Fibroblast of lung (primary cell): ENCODE measurements at regions not wholly inside any gene's neighbourhood (a gene's known extent, or its start where the extent isn't known, plus 50 kb on each side); places are given as distances from the start of the nearest gene placed in this dataset.

Source experiments
- DNase-seq, 2 donors: peaks; one replicate each; pipeline versions ENCODE4 v3.0.0 to v3.0.0-alpha.2; 2010; ENCODE audit warnings: low read depth in 2 of 2
- H2AFZ ChIP-seq: 2 replicates; pipeline ENCODE4 v1.5.1; 2012; ENCODE audit warnings: low read length, control low read depth, inconsistent platforms
- H3K27ac ChIP-seq: 2 replicates; pipeline ENCODE4 v1.5.1; 2011; ENCODE audit warnings: low read length, control low read depth; ENCODE audit not compliant: insufficient read depth
- H3K27me3 ChIP-seq: 2 replicates; pipeline ENCODE4 v1.5.1; 2011; ENCODE audit warnings: mild to moderate bottlenecking, low read length; ENCODE audit not compliant: control insufficient read depth, insufficient read depth
- H3K36me3 ChIP-seq: 2 replicates; pipeline ENCODE4 v1.5.1; 2011; ENCODE audit warnings: low read length; ENCODE audit not compliant: control insufficient read depth, insufficient read depth
- H3K4me1 ChIP-seq: 2 replicates; pipeline ENCODE4 v1.5.1; 2011; ENCODE audit warnings: low read length; ENCODE audit not compliant: control insufficient read depth, insufficient read depth; ENCODE audit errors: extremely low read depth
- H3K4me2 ChIP-seq: 2 replicates; pipeline ENCODE4 v1.5.1; 2011; ENCODE audit warnings: low read length, control low read depth; ENCODE audit not compliant: insufficient read depth; ENCODE audit errors: extremely low read depth
- H3K4me3 ChIP-seq, 4 experiments: fragments of 200-600 bp in 1 of 4; sonication (generic) in 1 of 4; replicated peaks in 1 of 4; 2 replicates each; pipeline ENCODE4 v1.5.1; 2011 to 2016; ENCODE audit warnings: low read length in 4 of 4, low read depth in 3 of 4, mild to moderate bottlenecking in 3 of 4, control low read depth in 2 of 4, inconsistent platforms in 1 of 4, mixed read lengths in 1 of 4; ENCODE audit not compliant: insufficient read depth in 1 of 4; ENCODE audit errors: control extremely low read depth in 1 of 4
- H3K79me2 ChIP-seq: 2 replicates; pipeline ENCODE4 v1.5.1; 2012; ENCODE audit warnings: mild to moderate bottlenecking, low read length, inconsistent platforms; ENCODE audit not compliant: control insufficient read depth, insufficient read depth
- H3K9ac ChIP-seq: 2 replicates; pipeline ENCODE4 v1.5.1; 2011; ENCODE audit warnings: mild to moderate bottlenecking, low read length, control low read depth; ENCODE audit not compliant: insufficient read depth
- H3K9me3 ChIP-seq: 2 replicates; pipeline ENCODE4 v1.5.1; 2012; ENCODE audit warnings: low read depth, low read length; ENCODE audit not compliant: control insufficient read depth, insufficient read depth
- H4K20me1 ChIP-seq: 2 replicates; pipeline ENCODE4 v1.5.1; 2011; ENCODE audit warnings: low read length; ENCODE audit not compliant: control insufficient read depth, insufficient read depth; ENCODE audit errors: extremely low read depth
- EZH2 ChIP-seq: IDR thresholded peaks from 2 replicates; pipeline ENCODE4 v1.5.1; 2012; ENCODE audit warnings: low read length, control low read depth, mild to moderate bottlenecking; ENCODE audit errors: missing control alignments
- TF ChIP-seq, protein P1 (sequence below), 2 donors: IDR thresholded peaks in 1 of 2; conservative IDR thresholded peaks in 1 of 2; 1 replicate in 1 of 2; 2 replicates in 1 of 2; pipeline ENCODE4 v1.5.1; 2011 to 2012; ENCODE audit warnings: low read length in 2 of 2, control low read depth in 1 of 2, inconsistent platforms in 1 of 2, low read depth in 1 of 2, mild to moderate bottlenecking in 1 of 2

DNA sequence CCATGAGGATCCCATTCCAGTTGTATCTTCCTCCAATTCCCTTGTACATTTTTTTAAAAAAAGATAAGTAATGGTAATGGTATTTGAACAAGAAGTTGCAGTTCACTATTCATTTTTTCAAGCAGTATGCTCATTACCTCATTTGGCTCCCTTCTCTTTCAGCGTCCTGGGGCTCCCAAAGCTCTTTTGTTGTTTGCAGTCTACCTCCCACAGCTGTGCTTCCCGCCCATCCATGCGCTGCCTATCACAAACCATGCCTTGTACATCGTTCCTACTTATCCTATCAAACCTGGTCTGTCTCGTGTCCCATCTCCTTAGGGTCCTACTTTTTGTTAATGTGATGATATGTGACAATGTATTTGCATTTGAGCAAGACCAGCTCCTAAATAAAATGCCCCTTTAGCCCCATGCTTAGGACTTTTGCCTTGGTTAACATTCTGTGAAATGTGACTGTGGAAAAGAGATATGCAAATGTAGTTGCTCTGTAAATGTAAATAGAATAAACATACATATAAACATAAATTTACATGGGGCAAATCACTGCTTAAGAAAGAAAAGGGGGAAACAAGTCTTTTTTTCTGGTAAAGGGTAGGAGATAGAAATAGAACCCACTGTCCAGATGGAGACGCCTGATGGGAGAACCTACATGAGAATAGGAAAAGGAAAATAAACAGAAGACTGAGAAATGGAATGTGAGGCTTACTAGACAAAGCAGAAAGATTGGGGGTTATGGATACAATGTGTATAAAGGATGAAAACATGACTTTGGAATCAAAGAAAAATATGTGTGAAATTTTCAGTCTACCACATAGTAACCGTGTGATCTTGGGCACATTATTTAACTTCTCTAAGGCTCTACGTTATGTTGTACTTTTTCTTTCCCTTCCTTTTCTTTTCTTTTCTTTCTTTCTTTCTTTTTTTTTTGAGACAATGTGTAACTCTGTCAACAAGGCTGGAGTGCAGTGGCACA is 59.8 kb upstream of the PLXNA2 start:
- H3K27ac ChIP-seq = no peak overlapping the region
- H2AFZ ChIP-seq = no peak overlapping the region
- no peak overlapping the region for H3K9ac ChIP-seq
- H3K27me3 ChIP-seq = no peaks in the 10 kb centered on the region
- H3K4me1 ChIP-seq = no peaks in the 10 kb centered on the region
- peak in 1 of 2 donors; percentile 2 for DNase-seq
- H3K9me3 ChIP-seq = no peaks in the 10 kb centered on the region
- H3K79me2 ChIP-seq = no peaks in the 10 kb centered on the region
- H3K4me2 ChIP-seq = no peak overlapping the region
- no peak overlapping the region for H3K4me3 ChIP-seq
- no peak for TF ChIP-seq EZH2
- TF ChIP-seq, protein P1, sequence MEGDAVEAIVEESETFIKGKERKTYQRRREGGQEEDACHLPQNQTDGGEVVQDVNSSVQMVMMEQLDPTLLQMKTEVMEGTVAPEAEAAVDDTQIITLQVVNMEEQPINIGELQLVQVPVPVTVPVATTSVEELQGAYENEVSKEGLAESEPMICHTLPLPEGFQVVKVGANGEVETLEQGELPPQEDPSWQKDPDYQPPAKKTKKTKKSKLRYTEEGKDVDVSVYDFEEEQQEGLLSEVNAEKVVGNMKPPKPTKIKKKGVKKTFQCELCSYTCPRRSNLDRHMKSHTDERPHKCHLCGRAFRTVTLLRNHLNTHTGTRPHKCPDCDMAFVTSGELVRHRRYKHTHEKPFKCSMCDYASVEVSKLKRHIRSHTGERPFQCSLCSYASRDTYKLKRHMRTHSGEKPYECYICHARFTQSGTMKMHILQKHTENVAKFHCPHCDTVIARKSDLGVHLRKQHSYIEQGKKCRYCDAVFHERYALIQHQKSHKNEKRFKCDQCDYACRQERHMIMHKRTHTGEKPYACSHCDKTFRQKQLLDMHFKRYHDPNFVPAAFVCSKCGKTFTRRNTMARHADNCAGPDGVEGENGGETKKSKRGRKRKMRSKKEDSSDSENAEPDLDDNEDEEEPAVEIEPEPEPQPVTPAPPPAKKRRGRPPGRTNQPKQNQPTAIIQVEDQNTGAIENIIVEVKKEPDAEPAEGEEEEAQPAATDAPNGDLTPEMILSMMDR (conservative IDR thresholded peaks at IDR 0.05 in 1 of 2, IDR thresholded peaks at IDR 0.05 in 1 of 2; ENCODE audit: low read depth in 1 of 2, low read length in 2 of 2) = no peak
- H4K20me1 ChIP-seq = no peaks in the 10 kb centered on the region
- no peaks in the 10 kb centered on the region for H3K36me3 ChIP-seq

DNA sequence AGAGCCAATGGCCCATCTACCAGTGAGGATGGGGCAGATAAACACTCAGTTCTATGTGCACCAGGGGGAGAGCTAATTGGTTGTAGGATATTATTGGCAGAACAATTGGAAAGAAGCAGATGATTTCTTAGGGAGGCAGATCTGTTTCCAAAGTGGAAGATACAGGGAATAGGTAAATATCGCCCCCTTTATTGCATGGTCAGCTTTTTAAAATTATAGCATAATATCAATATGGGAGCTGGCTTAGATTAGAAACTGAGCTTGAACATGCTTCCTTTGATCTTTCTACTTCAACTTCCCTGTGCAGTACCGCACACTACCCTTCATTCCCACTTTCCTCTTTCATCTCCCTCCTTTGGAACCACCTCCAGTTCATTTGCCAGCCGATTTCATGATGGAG is 64.0 kb upstream of the PLXNA2 start:
- H3K4me1 ChIP-seq = no peaks in the 10 kb centered on the region
- H3K4me2 ChIP-seq = no peak overlapping the region
- no peak overlapping the region for H3K4me3 ChIP-seq
- no peak overlapping the region for H3K27ac ChIP-seq
- no peaks in the 10 kb centered on the region for H4K20me1 ChIP-seq
- H3K36me3 ChIP-seq = no peaks in the 10 kb centered on the region
- no peak overlapping the region for H3K9ac ChIP-seq
- H3K9me3 ChIP-seq = no peaks in the 10 kb centered on the region
- no peaks in the 10 kb centered on the region for H3K27me3 ChIP-seq
- no peak for DNase-seq
- no peak for TF ChIP-seq EZH2
- TF ChIP-seq, protein P1 (conservative IDR thresholded peaks at IDR 0.05 in 1 of 2, IDR thresholded peaks at IDR 0.05 in 1 of 2; ENCODE audit: low read depth in 1 of 2, low read length in 2 of 2) = no peak
- no peak overlapping the region for H2AFZ ChIP-seq
- H3K79me2 ChIP-seq = no peaks in the 10 kb centered on the region

DNA sequence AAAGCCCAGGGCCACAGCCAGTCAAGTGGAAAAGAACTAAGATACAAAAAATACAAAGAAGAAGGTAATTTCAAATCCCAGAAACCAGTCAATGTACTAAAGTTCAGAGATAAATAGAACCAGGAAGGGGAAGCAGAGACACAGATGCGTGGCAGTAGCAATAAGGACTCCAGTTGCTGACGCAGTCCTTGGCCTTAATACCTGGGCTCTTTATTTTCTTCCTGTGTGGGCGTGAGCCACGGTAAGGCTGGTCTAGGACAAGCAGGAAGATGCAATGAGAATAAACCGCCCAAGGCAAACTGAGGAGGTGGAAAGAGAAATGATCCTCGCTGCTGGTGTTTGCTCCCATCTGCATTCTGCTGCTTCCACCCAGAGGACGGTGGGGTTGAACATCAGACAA is 65.6 kb upstream of the PLXNA2 start:
- no peak for TF ChIP-seq EZH2
- TF ChIP-seq, protein P1 (conservative IDR thresholded peaks at IDR 0.05 in 1 of 2, IDR thresholded peaks at IDR 0.05 in 1 of 2; ENCODE audit: low read depth in 1 of 2, low read length in 2 of 2) = no peak

More for the DNA sequence above, 65.6 kb upstream of the PLXNA2 start:
- Histone ChIP-seq H3K4me1 (no peaks in the 10 kb centered on the region), H4K20me1 (no peaks in the 10 kb centered on the region), H3K9me3 (no peaks in the 10 kb centered on the region), H3K27me3 (no peaks in the 10 kb centered on the region), H3K79me2 (no peaks in the 10 kb centered on the region), H3K27ac (no peak overlapping the region), H3K4me2 (no peak overlapping the region), H2AFZ (no peak overlapping the region), H3K9ac (no peak overlapping the region), H3K36me3 (no peaks in the 10 kb centered on the region), H3K4me3 (no peak overlapping the region)
- no peak for DNase-seq
